Ovary (tissue), 3 donors: ENCODE measurements at regions not wholly inside any gene's neighbourhood (a gene's known extent, or its start where the extent isn't known, plus 50 kb on each side); places are given as distances from the start of the nearest gene placed in this dataset.

Source experiments
- POLR2A ChIP-seq: fragments of 450-650 bp; IDR thresholded peaks from one replicate; pipeline ENCODE4 v1.6.1; 2017; ENCODE audit warnings: antibody characterized with exemption, mild to moderate bottlenecking, moderate library complexity
- TF ChIP-seq, protein P1 (sequence below), 3 donors: fragments of 450-650 bp in 2 of 3; fragments of 200-600 bp in 1 of 3; IDR thresholded peaks; one replicate each; pipeline versions ENCODE4 v1.5.1 to v1.8.0; 2016 to 2022; ENCODE audit warnings: antibody characterized with exemption in 3 of 3, mild to moderate bottlenecking in 1 of 3
- donor health status: DM: no; HTN: no; CAD: no.

DNA sequence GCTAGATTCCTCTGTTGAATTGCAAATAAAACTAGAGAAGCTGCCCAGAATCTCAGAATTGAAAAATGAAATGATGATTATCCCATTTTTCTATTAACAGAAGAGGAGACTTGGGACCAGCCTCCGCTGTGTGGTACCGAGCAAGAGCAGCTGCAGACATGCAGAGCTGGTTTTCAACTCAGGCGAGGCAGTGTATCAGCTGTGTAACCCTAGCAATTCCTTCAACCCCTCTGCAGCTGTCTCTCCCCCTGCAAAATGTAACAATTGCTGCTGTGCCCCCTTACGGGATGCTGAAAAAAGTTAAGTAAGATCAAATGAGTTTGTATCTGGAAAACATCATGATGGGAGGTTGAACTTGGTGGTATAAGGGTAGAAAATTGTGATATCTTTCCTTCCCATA, 98.5 kb upstream of the C3orf80 start:
- TF ChIP-seq, protein P1, sequence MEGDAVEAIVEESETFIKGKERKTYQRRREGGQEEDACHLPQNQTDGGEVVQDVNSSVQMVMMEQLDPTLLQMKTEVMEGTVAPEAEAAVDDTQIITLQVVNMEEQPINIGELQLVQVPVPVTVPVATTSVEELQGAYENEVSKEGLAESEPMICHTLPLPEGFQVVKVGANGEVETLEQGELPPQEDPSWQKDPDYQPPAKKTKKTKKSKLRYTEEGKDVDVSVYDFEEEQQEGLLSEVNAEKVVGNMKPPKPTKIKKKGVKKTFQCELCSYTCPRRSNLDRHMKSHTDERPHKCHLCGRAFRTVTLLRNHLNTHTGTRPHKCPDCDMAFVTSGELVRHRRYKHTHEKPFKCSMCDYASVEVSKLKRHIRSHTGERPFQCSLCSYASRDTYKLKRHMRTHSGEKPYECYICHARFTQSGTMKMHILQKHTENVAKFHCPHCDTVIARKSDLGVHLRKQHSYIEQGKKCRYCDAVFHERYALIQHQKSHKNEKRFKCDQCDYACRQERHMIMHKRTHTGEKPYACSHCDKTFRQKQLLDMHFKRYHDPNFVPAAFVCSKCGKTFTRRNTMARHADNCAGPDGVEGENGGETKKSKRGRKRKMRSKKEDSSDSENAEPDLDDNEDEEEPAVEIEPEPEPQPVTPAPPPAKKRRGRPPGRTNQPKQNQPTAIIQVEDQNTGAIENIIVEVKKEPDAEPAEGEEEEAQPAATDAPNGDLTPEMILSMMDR (IDR thresholded peaks at IDR 0.05): no peak
- no peak for TF ChIP-seq POLR2A
